GM12892 (cell line): ENCODE measurements at regions not wholly inside any gene's neighbourhood (a gene's known extent, or its start where the extent isn't known, plus 50 kb on each side); places are given as distances from the start of the nearest gene placed in this dataset.
"Not testable (repeated sequence)": the region's sequence is repeated elsewhere in the genome, so short reads cannot be mapped to it uniquely, and the experiment has no call there.

Experiments
- DNase-seq: peaks from one replicate; pipeline ENCODE4 v3.0.0; 2011; ENCODE audit not compliant: insufficient read length
- FAIRE-seq: peaks from 2 replicates; lab custom pipeline; 2011; peaks lifted over from hg19 to GRCh38; lab: Jason Lieb, UNC
- POLR2A ChIP-seq: IDR thresholded peaks from 2 replicates; pipeline ENCODE4 v1.6.1; 2011; ENCODE audit warnings: low read depth, low read length, control low read depth
- POLR2AphosphoS5 ChIP-seq: IDR thresholded peaks from 2 replicates; pipeline ENCODE4 v1.6.1; 2011; ENCODE audit warnings: low read depth, low read length, control low read depth
- TAF1 ChIP-seq: IDR thresholded peaks from 2 replicates; pipeline ENCODE4 v1.6.1; 2011; ENCODE audit warnings: low read depth, mild to moderate bottlenecking, control low read depth, low read length, borderline replicate concordance

DNA sequence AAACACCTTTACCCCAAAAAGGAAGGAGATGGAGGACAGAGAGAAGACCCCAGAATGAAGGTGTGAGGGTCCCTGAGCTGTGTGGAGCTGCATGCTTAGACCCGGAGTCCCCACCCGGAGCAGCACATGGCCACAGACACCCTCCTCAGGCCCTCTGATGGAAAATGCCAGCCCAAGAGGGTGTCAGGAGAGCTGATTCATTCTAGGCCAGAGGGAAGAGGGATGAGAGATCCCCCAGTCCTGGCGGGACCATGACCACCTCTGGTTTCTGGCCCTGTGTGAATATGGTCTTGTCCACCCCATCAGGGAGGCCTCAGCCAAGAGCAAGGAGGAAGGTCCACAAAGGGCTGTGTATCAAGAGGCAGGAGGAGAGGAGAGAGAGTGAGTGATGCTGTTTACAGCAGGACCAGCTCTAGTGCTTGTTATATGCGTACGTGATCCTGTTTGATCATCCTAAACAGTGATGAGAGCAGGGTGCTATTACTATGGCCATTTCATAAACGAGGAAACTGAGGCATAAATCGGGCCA is 186.6 kb upstream of the HAAO start:
- FAIRE-seq: no peak
- no peak for DNase-seq
- TF ChIP-seq TAF1 (no peak), POLR2AphosphoS5 (no peak), POLR2A (no peak)

DNA sequence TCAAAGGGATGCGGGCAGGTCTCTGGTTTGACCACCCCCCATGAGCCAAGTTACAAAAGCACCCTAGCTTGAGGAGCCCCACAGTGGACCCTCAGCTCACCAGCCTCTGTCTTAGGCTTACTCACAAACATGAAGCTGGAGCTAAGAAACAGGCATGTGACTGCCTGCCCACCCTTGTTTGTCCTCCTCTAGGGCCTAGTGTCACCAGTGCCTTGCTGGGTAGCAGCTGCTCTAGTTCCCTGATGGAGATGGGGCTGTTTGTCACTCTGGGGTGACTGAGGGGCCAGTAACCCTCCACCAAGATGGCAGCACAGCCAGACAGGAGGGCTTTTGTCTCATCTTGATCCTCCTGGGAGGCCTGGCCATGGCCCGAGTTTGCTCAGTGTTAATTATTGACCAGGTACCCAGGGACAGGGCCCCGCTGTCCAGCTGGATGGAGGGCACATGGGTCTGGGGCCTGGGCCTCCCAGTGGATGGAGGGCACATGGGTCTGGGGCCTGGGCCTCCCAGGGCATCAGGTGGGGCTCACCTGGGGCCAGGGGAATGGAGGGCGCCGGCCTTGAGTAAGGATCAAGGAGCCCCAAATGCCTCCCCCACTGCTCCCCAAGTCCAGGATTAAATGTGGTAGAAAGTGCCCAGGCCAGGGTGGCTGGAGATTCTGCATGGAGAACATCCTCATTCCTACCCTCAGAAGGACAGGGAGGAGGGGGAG is 185.9 kb upstream of the HAAO start:
- FAIRE-seq (no peak), DNase-seq (no peak)
- TF ChIP-seq POLR2A (no peak), POLR2AphosphoS5 (no peak), TAF1 (no peak)

DNA sequence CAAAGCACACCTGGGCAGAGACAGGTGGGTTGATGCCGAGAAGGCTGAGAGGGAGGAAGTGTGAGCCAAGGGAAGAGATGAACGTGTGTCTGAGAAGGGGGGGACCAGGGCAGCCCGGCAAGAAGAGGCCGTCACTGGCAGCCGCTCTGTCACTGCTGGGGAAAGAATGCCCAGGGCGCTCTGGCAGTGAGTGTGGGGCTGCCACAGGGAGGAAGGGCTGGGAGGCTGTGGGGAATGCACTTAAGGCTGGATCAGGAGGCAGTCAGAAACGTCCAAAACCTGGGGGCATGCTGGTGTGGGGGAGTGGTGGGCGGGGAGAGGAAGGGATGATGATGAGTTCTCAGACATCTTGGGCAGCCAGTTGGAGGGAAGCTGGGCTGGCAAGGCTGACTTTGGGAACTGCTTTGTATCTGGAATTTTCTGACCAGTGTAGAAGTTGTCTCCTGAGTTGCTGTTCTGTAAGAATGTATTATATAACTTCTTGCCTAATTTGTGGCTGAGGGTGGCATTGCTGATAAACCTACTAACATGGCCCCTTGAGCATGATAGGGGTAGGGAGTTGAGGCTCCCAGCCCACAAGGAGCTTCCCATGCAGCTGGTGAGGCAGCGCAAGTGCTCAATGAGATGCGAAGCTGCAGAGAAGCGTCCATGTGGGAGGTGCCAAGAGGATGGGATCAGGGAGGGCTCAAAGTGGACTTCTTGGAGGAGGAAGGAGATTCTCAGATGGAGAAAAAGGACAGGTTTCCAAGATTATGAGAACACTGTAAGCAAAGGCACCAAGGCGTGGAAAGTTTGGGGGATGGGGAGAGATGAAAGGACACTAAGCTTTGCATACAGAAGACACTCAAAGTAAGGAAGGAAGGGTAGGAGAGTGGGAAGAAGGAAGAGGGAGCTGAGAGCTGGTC is 185.1 kb upstream of the HAAO start:
- FAIRE-seq (no peak), DNase-seq (no peak)
- no peak for TF ChIP-seq TAF1
- no peak for TF ChIP-seq POLR2AphosphoS5
- TF ChIP-seq POLR2A: no peak

DNA sequence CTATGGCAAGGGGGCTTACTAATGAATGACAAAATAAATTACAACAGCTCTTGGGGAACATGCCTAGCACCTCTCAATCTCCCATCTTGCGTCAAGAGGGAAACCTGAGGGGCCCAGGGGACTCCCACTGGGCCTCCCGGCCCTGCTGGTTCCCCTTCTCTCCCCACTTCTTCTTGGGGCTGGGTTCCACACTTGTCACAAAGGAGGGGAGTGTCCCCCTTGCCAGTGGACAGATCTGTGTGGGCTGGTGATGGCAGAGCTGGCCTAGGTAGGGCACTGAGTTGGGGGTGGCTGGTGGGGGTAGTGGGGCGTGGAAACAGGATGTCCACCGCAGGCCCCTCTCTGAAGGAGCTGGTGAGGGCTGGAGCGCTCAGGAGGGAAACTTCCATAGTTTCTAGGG is 184.0 kb upstream of the HAAO start:
- no peak for DNase-seq
- TF ChIP-seq POLR2A (no peak), TAF1 (no peak), POLR2AphosphoS5 (no peak)
- FAIRE-seq: no peak

DNA sequence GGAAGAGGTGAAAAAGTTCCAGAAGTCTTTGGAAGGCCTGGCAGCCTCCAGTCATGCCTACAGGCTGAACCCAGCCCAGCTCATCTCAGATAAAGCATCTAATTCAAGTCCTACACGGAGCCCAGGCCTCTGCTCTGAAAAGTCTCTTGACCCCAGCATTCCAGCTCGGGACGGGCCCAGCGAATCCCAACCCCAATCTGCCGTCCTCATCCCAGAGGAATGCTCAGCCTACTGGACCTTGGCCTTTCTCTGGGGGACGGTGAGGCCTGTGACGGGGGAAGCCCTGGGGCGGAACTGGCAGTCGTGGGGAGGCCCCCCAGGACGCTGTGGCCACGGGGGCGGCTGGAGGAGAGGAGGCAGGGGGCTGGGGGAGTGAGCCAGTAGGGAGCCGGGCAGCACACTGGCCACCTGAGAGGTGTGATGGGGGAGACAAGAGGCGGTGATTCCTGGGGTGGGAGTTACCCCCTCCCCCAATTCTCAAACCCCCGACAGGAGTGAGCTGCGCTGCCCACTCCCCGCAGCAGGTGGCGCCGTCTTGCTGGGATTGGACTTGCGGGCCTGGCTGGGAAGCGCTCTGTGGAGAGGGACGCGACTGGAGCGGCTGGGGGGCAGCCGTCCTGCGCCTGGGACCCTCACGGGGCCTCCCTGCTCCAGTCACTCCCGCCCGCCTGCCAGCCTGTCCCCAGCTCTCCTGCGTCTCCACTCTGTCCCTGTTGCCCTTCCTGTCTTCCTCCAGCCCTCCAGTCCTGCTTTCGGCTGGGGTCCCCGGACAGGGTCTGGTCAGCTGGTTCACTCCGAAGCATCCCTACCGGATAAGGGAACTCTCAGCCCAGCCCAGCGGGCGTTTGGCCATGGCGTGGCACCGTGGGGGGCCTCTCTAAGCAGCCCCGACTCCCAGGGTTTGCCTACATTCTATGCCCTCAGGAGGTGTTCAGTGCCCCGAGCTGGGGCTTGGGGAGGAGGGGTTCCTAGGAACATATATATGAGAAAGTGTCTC is 182.6 kb upstream of the HAAO start:
- no peak for FAIRE-seq
- no peak for DNase-seq
- TF ChIP-seq TAF1 (no peak), POLR2AphosphoS5 (no peak), POLR2A (no peak)

DNA sequence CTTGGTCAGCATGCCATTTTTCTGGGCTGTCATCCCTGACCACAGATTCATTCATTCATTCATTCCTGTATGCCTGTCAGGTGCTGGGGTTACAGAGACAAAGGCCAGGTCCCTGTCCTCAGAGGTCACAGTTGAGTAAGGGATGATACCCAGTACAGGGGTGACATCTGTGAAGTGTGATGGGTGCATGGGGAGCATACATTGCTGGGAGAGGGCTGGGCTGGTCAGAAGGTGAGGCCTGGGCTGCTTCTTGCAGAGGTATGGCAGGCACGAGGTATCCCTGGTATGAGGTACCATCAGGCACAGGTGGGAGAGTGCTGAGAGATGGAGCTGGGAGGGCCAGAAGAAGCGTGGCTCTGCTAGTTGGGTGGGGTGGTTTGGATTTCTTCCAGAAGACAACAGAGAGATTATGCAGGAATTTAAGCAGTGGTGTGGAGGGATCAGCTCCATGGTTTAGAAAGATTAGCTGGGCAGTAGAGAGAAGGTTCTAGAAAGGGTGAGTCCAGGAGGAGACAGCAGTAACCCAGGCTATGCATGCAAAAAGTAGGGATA is 181.9 kb upstream of the HAAO start:
- DNase-seq (no peak), FAIRE-seq (no peak)
- TF ChIP-seq TAF1: no peak
- TF ChIP-seq POLR2A: no peak
- no peak for TF ChIP-seq POLR2AphosphoS5

DNA sequence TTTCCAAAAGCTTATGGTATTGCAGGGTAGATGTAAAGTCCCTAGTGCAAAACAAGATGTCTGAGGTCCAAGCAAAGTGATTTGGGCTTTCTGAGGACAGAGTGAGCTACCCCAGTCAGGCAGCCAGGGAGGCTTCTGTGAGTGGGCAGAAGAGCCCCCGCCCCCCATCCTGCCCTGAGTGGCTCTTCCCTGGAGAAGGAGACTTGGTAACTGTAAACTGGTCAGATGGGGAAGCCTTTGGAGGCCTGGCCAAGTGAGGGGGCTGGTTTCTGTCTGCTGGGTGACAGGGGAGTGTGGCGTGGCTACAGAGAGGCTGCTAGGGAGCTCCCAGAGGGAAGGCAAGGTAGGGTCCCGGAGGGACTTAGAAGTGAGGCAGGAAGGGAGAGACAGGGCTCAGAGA is 181.3 kb upstream of the HAAO start:
- DNase-seq: no peak
- TF ChIP-seq POLR2AphosphoS5 (no peak), TAF1 (no peak)
- no peak for FAIRE-seq

DNA sequence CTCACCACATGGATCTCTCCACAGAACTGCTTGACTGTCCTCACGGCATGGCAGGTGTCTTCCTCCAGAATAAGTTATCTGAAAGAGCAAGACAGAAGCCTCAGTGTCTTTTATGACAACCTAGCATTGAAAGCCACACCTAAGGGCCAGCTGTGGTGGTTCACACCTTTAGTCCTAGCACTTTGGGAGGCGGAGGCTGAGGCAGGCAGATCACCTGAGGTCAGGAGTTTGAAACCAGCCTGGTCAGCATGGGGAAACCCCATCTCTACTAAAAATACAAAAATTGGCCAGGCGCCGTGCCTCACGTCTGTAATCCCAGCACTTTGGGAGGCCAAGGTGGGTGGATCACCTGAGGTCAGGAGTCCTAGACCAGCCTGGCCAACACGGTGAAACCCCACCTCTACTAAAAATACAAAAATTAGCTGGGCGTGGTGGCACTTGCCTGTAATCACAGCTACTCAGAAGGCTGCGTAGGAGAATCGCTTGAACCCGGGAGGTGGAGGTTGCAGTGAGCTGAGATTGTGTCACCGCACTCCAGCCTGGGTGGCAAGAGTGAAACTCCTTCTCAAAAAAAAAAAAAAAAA is 180.6 kb upstream of the HAAO start:
- not testable (repeated sequence) for DNase-seq, FAIRE-seq

DNA sequence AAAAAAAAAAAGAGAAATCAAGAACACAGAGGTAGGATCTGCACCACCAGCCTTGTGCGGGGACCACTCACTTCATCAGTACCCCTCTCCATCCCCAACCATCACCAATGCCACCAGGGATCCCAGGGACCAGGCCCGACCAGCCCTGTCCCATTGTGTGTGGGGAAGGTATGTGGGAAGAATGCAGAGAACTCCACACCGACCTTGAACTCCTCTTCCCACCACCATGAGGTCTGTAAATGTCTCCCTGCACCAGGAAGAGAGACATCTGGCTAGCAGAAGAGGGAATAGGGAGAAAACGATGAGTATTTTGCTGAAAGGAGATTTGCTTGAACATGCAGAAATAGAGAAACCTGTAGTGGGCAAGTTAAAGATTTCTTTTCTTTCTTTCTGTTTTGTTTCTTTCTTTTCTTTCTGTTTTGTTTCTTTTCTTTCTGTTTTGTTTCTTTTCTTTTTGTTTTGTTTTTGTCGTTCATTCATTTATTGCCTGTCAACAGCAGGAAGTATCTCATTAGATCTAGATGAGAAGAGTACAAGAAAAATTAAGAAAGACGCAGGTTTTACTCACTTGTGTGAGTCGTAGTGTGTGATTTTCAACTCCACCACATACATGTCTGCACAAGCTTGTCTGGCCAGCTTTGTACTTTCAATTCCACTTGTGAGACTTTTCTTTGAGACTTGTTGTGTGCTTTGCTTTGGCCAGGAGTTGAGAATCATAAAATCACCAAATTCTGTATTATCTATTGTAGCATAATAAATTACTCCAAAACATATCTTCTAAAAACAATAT is 179.8 kb upstream of the HAAO start:
- TF ChIP-seq TAF1 (no peak), POLR2AphosphoS5 (no peak), POLR2A (no peak)
- DNase-seq (no peak), FAIRE-seq (no peak)

DNA sequence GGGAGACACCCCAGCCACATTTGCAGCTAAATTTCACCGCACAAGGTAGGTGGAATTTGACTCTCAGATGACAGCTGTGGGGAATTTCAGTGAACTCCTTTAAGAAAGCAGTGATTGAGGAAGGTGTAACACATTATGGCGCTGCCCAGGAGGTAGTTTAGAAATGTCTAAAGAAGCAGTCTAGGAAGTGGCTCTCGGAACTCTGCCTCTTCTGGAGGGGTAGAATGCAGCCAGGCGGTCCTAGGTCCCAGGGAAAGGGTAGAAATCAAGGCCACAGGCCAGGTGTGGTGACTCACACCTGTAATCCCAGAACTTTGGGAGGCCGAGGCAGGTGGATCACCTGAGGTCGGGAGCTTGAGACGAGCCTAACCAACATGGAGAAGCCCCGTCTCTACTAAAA is 179.0 kb upstream of the HAAO start:
- FAIRE-seq (no peak), DNase-seq (no peak)
- TF ChIP-seq POLR2A (no peak), TAF1 (no peak), POLR2AphosphoS5 (no peak)
